DOHH2 (cell line): ENCODE measurements at regions not wholly inside any gene's neighbourhood (a gene's known extent, or its start where the extent isn't known, plus 50 kb on each side); places are given as distances from the start of the nearest gene placed in this dataset.

Experiments used
- H3F3A ChIP-seq: fragments of 200-600 bp; sonication (generic), shearing (Covaris generic); 2 replicates; pipeline ENCODE4 v1.6.0; 2016; ENCODE audit warnings: antibody characterized with exemption, mild to moderate bottlenecking; ENCODE audit not compliant: control insufficient read depth, insufficient read depth
- H3K27ac ChIP-seq: fragments of 200-600 bp; sonication (generic); 2 replicates; pipeline ENCODE4 v1.5.1; 2014; ENCODE audit warnings: low read depth, mild to moderate bottlenecking, low read length, moderate library complexity
- H3K27me3 ChIP-seq: fragments of 200-600 bp; sonication (generic); 2 replicates; pipeline ENCODE4 v1.6.1; 2014; ENCODE audit warnings: mild to moderate bottlenecking, low read length, mixed read lengths; ENCODE audit not compliant: control insufficient read depth
- H3K36me3 ChIP-seq: fragments of 200-600 bp; sonication (generic); 2 replicates; pipeline ENCODE4 v1.6.1; 2014; ENCODE audit warnings: mild to moderate bottlenecking, low read length, moderate library complexity, mixed read lengths; ENCODE audit not compliant: control insufficient read depth
- H3K4me1 ChIP-seq: fragments of 200-600 bp; sonication (generic); 2 replicates; pipeline ENCODE4 v1.6.1; 2014; ENCODE audit warnings: mild to moderate bottlenecking, low read length, mixed read lengths; ENCODE audit not compliant: control insufficient read depth
- H3K4me2 ChIP-seq: fragments of 200-600 bp; sonication (generic); 2 replicates; pipeline ENCODE4 v1.6.0; 2014; ENCODE audit warnings: mild to moderate bottlenecking, low read length, moderate library complexity
- H3K4me3 ChIP-seq: fragments of 200-600 bp; sonication (generic); 2 replicates; pipeline ENCODE4 v1.5.1; 2014; ENCODE audit warnings: mild to moderate bottlenecking, low read length, mixed read lengths
- H3K79me2 ChIP-seq: fragments of 200-600 bp; sonication (generic); 2 replicates; pipeline ENCODE4 v1.6.1; 2014; ENCODE audit warnings: mild to moderate bottlenecking, low read length, mixed read lengths; ENCODE audit not compliant: control insufficient read depth
- H3K9me2 ChIP-seq: fragments of 200-600 bp; sonication (generic); replicated peaks from 2 replicates; pipeline ENCODE4 v1.6.1; 2014; ENCODE audit warnings: mild to moderate bottlenecking, low read length, mixed read lengths; ENCODE audit not compliant: control insufficient read depth
- H3K9me3 ChIP-seq: fragments of 200-600 bp; sonication (generic); 2 replicates; pipeline ENCODE4 v1.6.1; 2014; ENCODE audit warnings: antibody characterized with exemption, low read length, mixed read lengths; ENCODE audit not compliant: control insufficient read depth, insufficient read depth
- H4K20me1 ChIP-seq: fragments of 200-600 bp; sonication (generic); 2 replicates; pipeline ENCODE4 v1.6.0; 2014; ENCODE audit warnings: low read depth, mild to moderate bottlenecking, antibody characterized with exemption, low read length, moderate library complexity; ENCODE audit not compliant: control insufficient read depth, insufficient read depth
- EZH2phosphoT487 ChIP-seq: fragments of 200-600 bp; sonication (generic); IDR thresholded peaks from 2 replicates; pipeline ENCODE4 v1.6.1; 2017; ENCODE audit warnings: borderline replicate concordance, mild to moderate bottlenecking, antibody characterized with exemption, low read length, moderate library complexity, mixed read lengths
- TF ChIP-seq, protein P1 (sequence below): fragments of 200-600 bp; sonication (generic); IDR thresholded peaks from one replicate; pipeline ENCODE4 v1.5.1; 2014; ENCODE audit warnings: antibody characterized with exemption, mild to moderate bottlenecking, low read depth, low read length; ENCODE audit not compliant: poor library complexity, severe bottlenecking

DNA sequence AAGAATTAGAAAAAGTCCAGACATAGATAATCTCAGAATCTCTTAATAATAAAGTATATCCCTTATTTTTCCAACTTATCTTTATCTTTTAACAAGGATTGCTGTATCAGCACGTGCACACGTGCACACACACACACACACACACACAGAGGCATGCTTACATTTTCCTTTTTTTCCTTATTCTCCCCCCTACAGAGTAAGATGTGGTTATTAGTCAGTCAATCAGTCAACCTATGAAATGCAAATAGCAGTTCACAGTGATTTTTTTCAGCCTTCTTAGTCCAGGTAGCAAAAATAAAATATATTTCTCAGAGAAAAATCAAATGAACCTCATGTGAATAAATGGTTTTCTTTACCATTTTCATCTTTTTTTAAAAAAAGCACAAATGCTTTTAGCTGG is 506.2 kb upstream of the SLC39A10 start:
- H3K36me3 ChIP-seq, result no peaks in the 10 kb centered on the region
- TF ChIP-seq, protein P1, sequence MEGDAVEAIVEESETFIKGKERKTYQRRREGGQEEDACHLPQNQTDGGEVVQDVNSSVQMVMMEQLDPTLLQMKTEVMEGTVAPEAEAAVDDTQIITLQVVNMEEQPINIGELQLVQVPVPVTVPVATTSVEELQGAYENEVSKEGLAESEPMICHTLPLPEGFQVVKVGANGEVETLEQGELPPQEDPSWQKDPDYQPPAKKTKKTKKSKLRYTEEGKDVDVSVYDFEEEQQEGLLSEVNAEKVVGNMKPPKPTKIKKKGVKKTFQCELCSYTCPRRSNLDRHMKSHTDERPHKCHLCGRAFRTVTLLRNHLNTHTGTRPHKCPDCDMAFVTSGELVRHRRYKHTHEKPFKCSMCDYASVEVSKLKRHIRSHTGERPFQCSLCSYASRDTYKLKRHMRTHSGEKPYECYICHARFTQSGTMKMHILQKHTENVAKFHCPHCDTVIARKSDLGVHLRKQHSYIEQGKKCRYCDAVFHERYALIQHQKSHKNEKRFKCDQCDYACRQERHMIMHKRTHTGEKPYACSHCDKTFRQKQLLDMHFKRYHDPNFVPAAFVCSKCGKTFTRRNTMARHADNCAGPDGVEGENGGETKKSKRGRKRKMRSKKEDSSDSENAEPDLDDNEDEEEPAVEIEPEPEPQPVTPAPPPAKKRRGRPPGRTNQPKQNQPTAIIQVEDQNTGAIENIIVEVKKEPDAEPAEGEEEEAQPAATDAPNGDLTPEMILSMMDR, result no peak
- no peak for TF ChIP-seq EZH2phosphoT487
- H3K9me2 ChIP-seq, result no peaks in the 10 kb centered on the region

DNA sequence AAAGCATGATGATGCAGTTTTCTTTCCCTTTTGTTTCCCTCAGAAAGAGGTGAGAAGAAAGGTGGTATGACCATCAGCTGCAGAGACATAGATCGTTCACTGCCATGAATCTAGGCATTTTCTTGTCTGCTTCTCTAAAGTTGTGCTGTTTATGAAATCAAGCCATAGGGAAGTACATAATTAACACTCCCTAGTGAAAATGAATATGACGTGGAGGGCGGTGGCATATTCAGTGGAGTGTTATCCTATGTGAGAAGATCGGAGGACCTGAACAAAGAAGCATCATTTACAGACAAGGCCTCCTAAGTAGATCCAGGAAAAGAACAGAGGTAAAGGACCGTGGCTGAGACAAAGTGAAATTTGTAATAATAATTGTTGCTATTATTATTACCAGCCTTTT is 509.0 kb upstream of the SLC39A10 start:
- TF ChIP-seq, protein P1, result no peak
- TF ChIP-seq EZH2phosphoT487, result no peak

More for the DNA sequence above, 506.2 kb upstream of the SLC39A10 start:
- Histone ChIP-seq H3K4me1 (no peaks in the 10 kb centered on the region), H4K20me1 (no peaks in the 10 kb centered on the region), H3K27me3 (no peaks in the 10 kb centered on the region), H3K27ac (no peak overlapping the region), H3K4me2 (no peak overlapping the region), H3K9me3 (no peaks in the 10 kb centered on the region), H3F3A (no peaks in the 10 kb centered on the region), H3K4me3 (no peak overlapping the region), H3K79me2 (no peaks in the 10 kb centered on the region)

DNA sequence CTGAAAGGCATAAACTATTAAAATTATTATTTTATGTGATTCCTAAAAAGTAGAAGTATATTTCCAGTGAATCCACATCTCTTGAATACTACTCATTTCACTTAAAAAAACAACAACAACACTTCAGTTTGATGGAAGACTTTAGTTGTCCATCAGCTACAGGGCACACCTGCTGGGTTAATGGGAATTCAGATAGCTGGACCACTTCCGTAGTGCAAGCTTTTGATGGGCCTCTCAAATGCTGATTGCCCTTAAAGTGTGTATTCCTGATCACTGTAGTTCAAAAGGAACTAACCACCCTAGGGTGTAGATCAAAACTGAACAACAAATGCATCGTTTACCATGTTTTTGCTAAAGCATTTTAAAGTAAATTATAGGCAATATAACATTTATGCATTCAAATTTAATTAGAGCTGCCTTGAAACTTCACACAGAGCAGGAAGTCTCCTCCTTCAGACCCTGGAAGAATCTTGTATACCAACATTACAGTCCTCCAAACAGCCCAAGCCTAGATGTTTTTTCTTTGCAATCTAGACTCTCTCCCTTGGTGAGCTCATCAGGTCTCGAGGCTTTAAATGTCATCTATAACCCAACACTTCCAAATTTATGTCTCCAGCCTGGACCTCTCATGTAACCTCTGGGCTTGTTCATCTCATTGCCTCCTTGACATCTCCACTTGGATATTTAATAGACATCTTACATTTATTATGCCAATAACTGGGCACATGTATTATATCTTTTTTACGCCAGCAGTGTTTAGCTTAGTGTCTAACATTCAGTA is 510.1 kb upstream of the SLC39A10 start:
- Histone ChIP-seq H3K4me3 (no peak overlapping the region), H3K36me3 (no peaks in the 10 kb centered on the region), H3K4me2 (no peak overlapping the region), H3K4me1 (no peaks in the 10 kb centered on the region), H3K9me2 (no peaks in the 10 kb centered on the region), H3K27me3 (no peaks in the 10 kb centered on the region), H4K20me1 (no peaks in the 10 kb centered on the region), H3K27ac (no peak overlapping the region), H3F3A (no peaks in the 10 kb centered on the region), H3K9me3 (no peaks in the 10 kb centered on the region), H3K79me2 (no peaks in the 10 kb centered on the region)
- TF ChIP-seq, protein P1, result no peak
- no peak for TF ChIP-seq EZH2phosphoT487

More for the DNA sequence above, 509.0 kb upstream of the SLC39A10 start:
- Histone ChIP-seq H3K79me2 (no peaks in the 10 kb centered on the region), H3K36me3 (no peaks in the 10 kb centered on the region), H3K4me1 (no peaks in the 10 kb centered on the region), H3K27me3 (no peaks in the 10 kb centered on the region), H3K9me2 (no peaks in the 10 kb centered on the region), H3K4me2 (no peak overlapping the region), H3K27ac (no peak overlapping the region), H3K9me3 (no peaks in the 10 kb centered on the region), H4K20me1 (no peaks in the 10 kb centered on the region), H3K4me3 (no peak overlapping the region), H3F3A (no peaks in the 10 kb centered on the region)
